ENCODE measurements at regions not wholly inside any gene's neighbourhood (a gene's known extent, or its start where the extent isn't known, plus 50 kb on each side); places are given as distances from the start of the nearest gene placed in this dataset.

- H3K27me3 ChIP-seq (ENCODE audit: insufficient read depth, low read depth), result no peaks in the 10 kb centered on the region
- TF ChIP-seq CTCF (conservative IDR thresholded peaks at IDR 0.05; ENCODE audit: low read depth, low read length), result no peak
- no peaks in the 10 kb centered on the region for H3K4me1 ChIP-seq (ENCODE audit: low read depth, poor library complexity, severe bottlenecking)
- H3K36me3 ChIP-seq (ENCODE audit: insufficient read depth), result no peaks in the 10 kb centered on the region
- H3K27ac ChIP-seq, result no peak overlapping the region
- H2AFZ ChIP-seq (ENCODE audit: low read depth), result no peak overlapping the region
- no peak overlapping the region for H3K4me2 ChIP-seq
- H3K9ac ChIP-seq, result no peak overlapping the region
- H3K79me2 ChIP-seq (ENCODE audit: insufficient read depth, low read depth), result no peaks in the 10 kb centered on the region
- no peak overlapping the region for H3K4me3 ChIP-seq (IDR thresholded peaks at IDR 0.05; ENCODE audit: insufficient read depth, low read depth, low read length)
- no peaks in the 10 kb centered on the region for H4K20me1 ChIP-seq (ENCODE audit: insufficient read depth)
Observed at GRCh38 chr18:38900031-38900430, 1334.4 kb upstream of the CELF4 start.

GRCh38 chr18:38899252-38899651 lies 1333.7 kb upstream of the CELF4 start:
- no peak overlapping the region for H3K9ac ChIP-seq
- no peak for TF ChIP-seq CTCF (conservative IDR thresholded peaks at IDR 0.05; ENCODE audit: low read depth, low read length)
- H3K4me3 ChIP-seq (IDR thresholded peaks at IDR 0.05; ENCODE audit: insufficient read depth, low read depth, low read length), result no peak overlapping the region
- H3K36me3 ChIP-seq (ENCODE audit: insufficient read depth), result no peaks in the 10 kb centered on the region
- no peaks in the 10 kb centered on the region for H3K27me3 ChIP-seq (ENCODE audit: insufficient read depth, low read depth)
- H3K4me1 ChIP-seq (ENCODE audit: low read depth, poor library complexity, severe bottlenecking), result no peaks in the 10 kb centered on the region
- H3K79me2 ChIP-seq (ENCODE audit: insufficient read depth, low read depth), result no peaks in the 10 kb centered on the region
- H3K4me2 ChIP-seq, result no peak overlapping the region
- no peak overlapping the region for H3K27ac ChIP-seq
- H2AFZ ChIP-seq (ENCODE audit: low read depth), result no peak overlapping the region
- no peaks in the 10 kb centered on the region for H4K20me1 ChIP-seq (ENCODE audit: insufficient read depth)

GRCh38 chr18:38898167-38898566 lies 1332.6 kb upstream of the CELF4 start:
- Histone ChIP-seq H3K4me2 (no peak overlapping the region), H2AFZ (ENCODE audit: low read depth) (no peak overlapping the region)
- no peak for TF ChIP-seq CTCF (conservative IDR thresholded peaks at IDR 0.05; ENCODE audit: low read depth, low read length)

GRCh38 chr18:38895560-38895959 lies 1330.0 kb upstream of the CELF4 start:
- no peak overlapping the region for H3K4me3 ChIP-seq (IDR thresholded peaks at IDR 0.05; ENCODE audit: insufficient read depth, low read depth, low read length)
- no peaks in the 10 kb centered on the region for H3K79me2 ChIP-seq (ENCODE audit: insufficient read depth, low read depth)
- H4K20me1 ChIP-seq (ENCODE audit: insufficient read depth), result no peaks in the 10 kb centered on the region
- H3K4me1 ChIP-seq (ENCODE audit: low read depth, poor library complexity, severe bottlenecking), result no peaks in the 10 kb centered on the region
- H3K36me3 ChIP-seq (ENCODE audit: insufficient read depth), result no peaks in the 10 kb centered on the region
- no peak overlapping the region for H3K4me2 ChIP-seq
- H3K27ac ChIP-seq, result no peak overlapping the region
- H2AFZ ChIP-seq (ENCODE audit: low read depth), result no peak overlapping the region
- H3K9ac ChIP-seq, result no peak overlapping the region
- no peak for TF ChIP-seq CTCF (conservative IDR thresholded peaks at IDR 0.05; ENCODE audit: low read depth, low read length)
- no peaks in the 10 kb centered on the region for H3K27me3 ChIP-seq (ENCODE audit: insufficient read depth, low read depth)

More at GRCh38 chr18:38898167-38898566, 1332.6 kb upstream of the CELF4 start:
- H3K36me3 ChIP-seq (ENCODE audit: insufficient read depth), result no peaks in the 10 kb centered on the region
- no peaks in the 10 kb centered on the region for H3K27me3 ChIP-seq (ENCODE audit: insufficient read depth, low read depth)
- H3K9ac ChIP-seq, result no peak overlapping the region
- H3K79me2 ChIP-seq (ENCODE audit: insufficient read depth, low read depth), result no peaks in the 10 kb centered on the region
- no peak overlapping the region for H3K27ac ChIP-seq
- H4K20me1 ChIP-seq (ENCODE audit: insufficient read depth), result no peaks in the 10 kb centered on the region
- no peaks in the 10 kb centered on the region for H3K4me1 ChIP-seq (ENCODE audit: low read depth, poor library complexity, severe bottlenecking)
- no peak overlapping the region for H3K4me3 ChIP-seq (IDR thresholded peaks at IDR 0.05; ENCODE audit: insufficient read depth, low read depth, low read length)

GRCh38 chr18:38887671-38888020 lies 1322.0 kb upstream of the CELF4 start:
- H4K20me1 ChIP-seq (ENCODE audit: insufficient read depth), result no peaks in the 10 kb centered on the region
- H3K27me3 ChIP-seq (ENCODE audit: insufficient read depth, low read depth), result no peaks in the 10 kb centered on the region
- TF ChIP-seq CTCF (conservative IDR thresholded peaks at IDR 0.05; ENCODE audit: low read depth, low read length), result no peak
- H3K9ac ChIP-seq, result no peak overlapping the region
- H3K36me3 ChIP-seq (ENCODE audit: insufficient read depth), result no peaks in the 10 kb centered on the region
- H3K4me3 ChIP-seq (IDR thresholded peaks at IDR 0.05; ENCODE audit: insufficient read depth, low read depth, low read length), result no peak overlapping the region
- H3K79me2 ChIP-seq (ENCODE audit: insufficient read depth, low read depth), result no peaks in the 10 kb centered on the region
- no peak overlapping the region for H2AFZ ChIP-seq (ENCODE audit: low read depth)
- no peak overlapping the region for H3K4me2 ChIP-seq
- H3K4me1 ChIP-seq (ENCODE audit: low read depth, poor library complexity, severe bottlenecking), result no peaks in the 10 kb centered on the region
- H3K27ac ChIP-seq, result no peak overlapping the region
